Karpas-422 (cell line): ENCODE measurements at regions not wholly inside any gene's neighbourhood (a gene's known extent, or its start where the extent isn't known, plus 50 kb on each side); places are given as distances from the start of the nearest gene placed in this dataset.

Experiments
- DNase-seq: peaks from one replicate; pipeline ENCODE4 v3.0.0-alpha.2; 2015
- H2AFZ ChIP-seq: fragments of 200-600 bp; sonication (generic); 2 replicates; pipeline ENCODE4 v1.6.1; 2014; ENCODE audit warnings: antibody characterized with exemption, low read length, mixed read lengths
- H3K27ac ChIP-seq: fragments of 200-600 bp; sonication (generic); 2 replicates; pipeline ENCODE4 v1.5.1; 2014; ENCODE audit warnings: mild to moderate bottlenecking, low read length, moderate library complexity
- H3K27me3 ChIP-seq: fragments of 200-600 bp; sonication (generic); 2 replicates; pipeline ENCODE4 v1.6.1; 2014; ENCODE audit warnings: low read length, mixed read lengths
- H3K36me3 ChIP-seq: fragments of 200-600 bp; sonication (generic); 2 replicates; pipeline ENCODE4 v1.6.1; 2014; ENCODE audit warnings: low read length, mixed read lengths; ENCODE audit not compliant: insufficient read depth
- H3K4me1 ChIP-seq: fragments of 200-600 bp; sonication (generic); 2 replicates; pipeline ENCODE4 v1.6.1; 2014; ENCODE audit warnings: mild to moderate bottlenecking, low read length, mixed read lengths
- H3K4me2 ChIP-seq: fragments of 200-600 bp; sonication (generic); 2 replicates; pipeline ENCODE4 v1.6.1; 2014; ENCODE audit warnings: low read length, low read depth, mild to moderate bottlenecking; ENCODE audit not compliant: poor library complexity, severe bottlenecking
- H3K4me3 ChIP-seq: fragments of 200-600 bp; sonication (generic); 2 replicates; pipeline ENCODE4 v1.5.1; 2014; ENCODE audit warnings: mild to moderate bottlenecking, antibody characterized with exemption, low read length, mixed read lengths
- H3K79me2 ChIP-seq: fragments of 200-600 bp; sonication (generic); 2 replicates; pipeline ENCODE4 v1.6.1; 2014; ENCODE audit warnings: mild to moderate bottlenecking, low read length, mixed read lengths
- H3K9ac ChIP-seq: fragments of 200-600 bp; sonication (generic); 2 replicates; pipeline ENCODE4 v1.6.0; 2014; ENCODE audit warnings: low read length
- H3K9me2 ChIP-seq: fragments of 200-600 bp; sonication (generic), shearing (Covaris generic); replicated peaks from 2 replicates; pipeline ENCODE4 v1.6.0; 2014; ENCODE audit warnings: mild to moderate bottlenecking, low read length, moderate library complexity; ENCODE audit not compliant: insufficient read depth
- H3K9me3 ChIP-seq: fragments of 300-700, 200-600 bp; sonication (generic); 2 replicates; pipeline ENCODE4 v1.6.1; 2014; ENCODE audit warnings: low read length, mixed read lengths
- H4K20me1 ChIP-seq: fragments of 200-600 bp; sonication (generic); 2 replicates; pipeline ENCODE4 v1.6.1; 2014; ENCODE audit warnings: mild to moderate bottlenecking, antibody characterized with exemption, low read length, low read depth; ENCODE audit not compliant: insufficient read depth

GRCh38 chr20:17840423-17840822 lies 128.2 kb downstream of the SNX5 start:
- no peak for DNase-seq
- no peak overlapping the region for H3K27ac ChIP-seq
- H3K4me3 ChIP-seq: no peak overlapping the region
- H3K9ac ChIP-seq: no peak overlapping the region
- H3K79me2 ChIP-seq: no peaks in the 10 kb centered on the region
- H3K36me3 ChIP-seq: no peaks in the 10 kb centered on the region
- H2AFZ ChIP-seq: no peak overlapping the region
- no peaks in the 10 kb centered on the region for H3K9me3 ChIP-seq
- H3K9me2 ChIP-seq: no peaks in the 10 kb centered on the region
- H3K4me2 ChIP-seq: no peak overlapping the region
- no peaks in the 10 kb centered on the region for H3K4me1 ChIP-seq
- no peaks in the 10 kb centered on the region for H3K27me3 ChIP-seq
- H4K20me1 ChIP-seq: no peaks in the 10 kb centered on the region

- Histone ChIP-seq H3K79me2 (no peaks in the 10 kb centered on the region), H3K9me2 (no peaks in the 10 kb centered on the region), H2AFZ (no peak overlapping the region), H3K4me3 (no peak overlapping the region), H3K27ac (no peak overlapping the region), H3K36me3 (no peaks in the 10 kb centered on the region), H4K20me1 (no peaks in the 10 kb centered on the region), H3K4me2 (no peak overlapping the region), H3K4me1 (no peaks in the 10 kb centered on the region), H3K9ac (no peak overlapping the region), H3K9me3 (no peaks in the 10 kb centered on the region), H3K27me3 (no peaks in the 10 kb centered on the region)
- DNase-seq: no peak
Measured at GRCh38 chr20:17838921-17839320, 129.7 kb downstream of the SNX5 start.

GRCh38 chr20:17837179-17837578 lies 131.4 kb downstream of the SNX5 start:
- no peaks in the 10 kb centered on the region for H3K4me1 ChIP-seq
- H3K9me2 ChIP-seq: no peaks in the 10 kb centered on the region
- H2AFZ ChIP-seq: no peak overlapping the region
- H3K4me2 ChIP-seq: no peak overlapping the region
- no peaks in the 10 kb centered on the region for H3K79me2 ChIP-seq
- H3K9me3 ChIP-seq: no peaks in the 10 kb centered on the region
- H3K27me3 ChIP-seq: no peaks in the 10 kb centered on the region
- H3K4me3 ChIP-seq: no peak overlapping the region
- no peak overlapping the region for H3K27ac ChIP-seq
- H3K9ac ChIP-seq: no peak overlapping the region
- no peak for DNase-seq
- no peaks in the 10 kb centered on the region for H3K36me3 ChIP-seq
- no peaks in the 10 kb centered on the region for H4K20me1 ChIP-seq

GRCh38 chr20:17836303-17836861 lies 132.2 kb downstream of the SNX5 start:
- no peaks in the 10 kb centered on the region for H3K79me2 ChIP-seq
- H3K9ac ChIP-seq: no peak overlapping the region
- no peaks in the 10 kb centered on the region for H3K36me3 ChIP-seq
- no peak overlapping the region for H3K4me2 ChIP-seq
- no peaks in the 10 kb centered on the region for H3K27me3 ChIP-seq
- H2AFZ ChIP-seq: no peak overlapping the region
- no peak for DNase-seq
- H3K4me3 ChIP-seq: no peak overlapping the region
- H4K20me1 ChIP-seq: no peaks in the 10 kb centered on the region
- H3K9me2 ChIP-seq: no peaks in the 10 kb centered on the region
- no peak overlapping the region for H3K27ac ChIP-seq
- H3K9me3 ChIP-seq: no peaks in the 10 kb centered on the region
- no peaks in the 10 kb centered on the region for H3K4me1 ChIP-seq

GRCh38 chr20:17835934-17836300 lies 132.7 kb downstream of the SNX5 start:
- no peak for DNase-seq
- H2AFZ ChIP-seq: no peak overlapping the region
- no peak overlapping the region for H3K9ac ChIP-seq

GRCh38 chr20:17835240-17835933 lies 133.2 kb downstream of the SNX5 start:
- Histone ChIP-seq H3K9ac (no peak overlapping the region), H3K9me3 (no peaks in the 10 kb centered on the region), H3K4me3 (no peak overlapping the region), H3K4me2 (no peak overlapping the region), H3K27me3 (no peaks in the 10 kb centered on the region), H3K9me2 (no peaks in the 10 kb centered on the region), H4K20me1 (no peaks in the 10 kb centered on the region), H3K79me2 (no peaks in the 10 kb centered on the region), H2AFZ (no peak overlapping the region), H3K36me3 (no peaks in the 10 kb centered on the region), H3K27ac (no peak overlapping the region), H3K4me1 (no peaks in the 10 kb centered on the region)
- no peak for DNase-seq

More at GRCh38 chr20:17835934-17836300, 132.7 kb downstream of the SNX5 start:
- H3K27me3 ChIP-seq: no peaks in the 10 kb centered on the region
- H3K4me3 ChIP-seq: no peak overlapping the region
- no peaks in the 10 kb centered on the region for H3K36me3 ChIP-seq
- no peak overlapping the region for H3K27ac ChIP-seq
- H3K4me1 ChIP-seq: no peaks in the 10 kb centered on the region
- H3K9me2 ChIP-seq: no peaks in the 10 kb centered on the region
- no peaks in the 10 kb centered on the region for H3K79me2 ChIP-seq
- no peaks in the 10 kb centered on the region for H3K9me3 ChIP-seq
- no peak overlapping the region for H3K4me2 ChIP-seq
- H4K20me1 ChIP-seq: no peaks in the 10 kb centered on the region

GRCh38 chr20:17834804-17835203 lies 133.8 kb downstream of the SNX5 start:
- no peaks in the 10 kb centered on the region for H3K36me3 ChIP-seq
- H4K20me1 ChIP-seq: no peaks in the 10 kb centered on the region
- no peaks in the 10 kb centered on the region for H3K9me2 ChIP-seq
- H3K4me1 ChIP-seq: no peaks in the 10 kb centered on the region
- no peaks in the 10 kb centered on the region for H3K27me3 ChIP-seq
- no peaks in the 10 kb centered on the region for H3K79me2 ChIP-seq
- no peak overlapping the region for H3K27ac ChIP-seq
- DNase-seq: no peak
- no peak overlapping the region for H3K4me2 ChIP-seq
- H3K9me3 ChIP-seq: no peaks in the 10 kb centered on the region
- no peak overlapping the region for H3K4me3 ChIP-seq
- no peak overlapping the region for H2AFZ ChIP-seq
- no peak overlapping the region for H3K9ac ChIP-seq

GRCh38 chr20:17833036-17833674 lies 133.4 kb downstream of the BANF2 start:
- no peaks in the 10 kb centered on the region for H3K27me3 ChIP-seq
- no peaks in the 10 kb centered on the region for H3K36me3 ChIP-seq
- no peak overlapping the region for H3K9ac ChIP-seq
- no peaks in the 10 kb centered on the region for H3K9me3 ChIP-seq
- H3K4me2 ChIP-seq: no peak overlapping the region
- no peak overlapping the region for H2AFZ ChIP-seq
- no peaks in the 10 kb centered on the region for H3K9me2 ChIP-seq
- no peaks in the 10 kb centered on the region for H3K4me1 ChIP-seq
- H3K27ac ChIP-seq: no peak overlapping the region
- H3K4me3 ChIP-seq: no peak overlapping the region
- no peak for DNase-seq
- H3K79me2 ChIP-seq: no peaks in the 10 kb centered on the region
- no peaks in the 10 kb centered on the region for H4K20me1 ChIP-seq
